ENCODE measurements at regions not wholly inside any gene's neighbourhood (a gene's known extent, or its start where the extent isn't known, plus 50 kb on each side); places are given as distances from the start of the nearest gene placed in this dataset.

DNA sequence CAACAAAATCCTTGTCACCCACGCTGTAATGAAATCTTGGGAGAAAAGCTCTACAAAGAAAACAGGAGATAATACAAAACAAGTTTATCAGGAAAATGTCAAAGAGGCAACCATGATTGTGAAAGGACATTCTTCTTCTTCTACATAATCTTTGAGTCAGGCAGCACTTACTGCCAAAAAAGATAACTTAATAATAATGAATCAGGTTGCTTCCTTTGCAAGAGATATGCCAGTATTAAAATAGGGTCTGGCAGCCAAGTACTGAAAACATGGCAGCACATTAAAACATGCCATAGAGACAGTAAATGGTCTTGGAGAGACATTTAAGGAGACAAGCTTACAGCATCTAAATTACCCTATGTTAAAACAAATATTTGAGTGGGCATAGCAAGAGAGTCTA, 1573.4 kb downstream of the EFNA5 start:
- Histone ChIP-seq H3K27me3 (no peaks in the 10 kb centered on the region), H3K27ac (no peak overlapping the region), H3K9me3 (no peaks in the 10 kb centered on the region), H3K4me3 (no peak overlapping the region), H3K36me3 (no peaks in the 10 kb centered on the region), H3K4me1 (no peaks in the 10 kb centered on the region)
- DNase-seq (no peak), ATAC-seq (no peak)
- no peak for TF ChIP-seq CTCF (IDR thresholded peaks at IDR 0.05)
- intact Hi-C loops (cut with DNase I): no loop called here

- no peaks in the 10 kb centered on the region for H3K9me3 ChIP-seq
- no peak overlapping the region for H3K4me3 ChIP-seq
- intact Hi-C loops (cut with DNase I): no loop called here
- DNase-seq (no peak), ATAC-seq (no peak)
- H3K27ac ChIP-seq: no peak overlapping the region
- no peaks in the 10 kb centered on the region for H3K27me3 ChIP-seq
- no peak for TF ChIP-seq CTCF (IDR thresholded peaks at IDR 0.05)
- no peaks in the 10 kb centered on the region for H3K4me1 ChIP-seq
- no peaks in the 10 kb centered on the region for H3K36me3 ChIP-seq
Measured at GRCh38 chr5:106094839-106095238, 1575.9 kb downstream of the EFNA5 start.

DNA sequence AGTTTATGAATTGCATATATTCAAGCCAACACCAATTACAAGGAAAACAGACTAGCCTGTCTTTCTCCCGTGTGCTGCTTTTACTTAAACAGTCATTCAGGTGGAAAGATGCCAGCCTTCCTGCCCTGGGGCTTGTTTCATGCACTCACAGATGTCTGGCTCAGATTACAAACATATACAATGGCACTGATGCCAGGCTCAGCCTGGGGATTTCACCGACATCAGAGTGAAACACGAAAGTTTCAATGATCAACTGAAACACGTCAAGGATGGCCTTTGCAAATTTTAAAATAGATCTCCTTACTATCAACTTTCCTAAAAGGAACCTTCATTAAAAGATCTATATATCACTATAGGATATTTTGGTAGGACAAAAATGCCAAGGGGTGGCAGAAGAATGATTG, 1576.5 kb downstream of the EFNA5 start:
- TF ChIP-seq CTCF (IDR thresholded peaks at IDR 0.05): no peak
- no peak for ATAC-seq
- no peak for DNase-seq
- H3K36me3 ChIP-seq: no peaks in the 10 kb centered on the region
- no peak overlapping the region for H3K27ac ChIP-seq
- H3K27me3 ChIP-seq: no peaks in the 10 kb centered on the region
- no peaks in the 10 kb centered on the region for H3K4me1 ChIP-seq
- no peak overlapping the region for H3K4me3 ChIP-seq
- intact Hi-C loops (cut with DNase I): no loop called here
- H3K9me3 ChIP-seq: no peaks in the 10 kb centered on the region

- H3K36me3 ChIP-seq: no peaks in the 10 kb centered on the region
- no peak for DNase-seq
- H3K4me3 ChIP-seq: no peak overlapping the region
- no peak overlapping the region for H3K27ac ChIP-seq
- no peak for ATAC-seq
- intact Hi-C loops (cut with DNase I): no loop called here
- H3K27me3 ChIP-seq: no peaks in the 10 kb centered on the region
- TF ChIP-seq CTCF (IDR thresholded peaks at IDR 0.05): no peak
- no peaks in the 10 kb centered on the region for H3K9me3 ChIP-seq
- no peaks in the 10 kb centered on the region for H3K4me1 ChIP-seq
Measured at GRCh38 chr5:106093134-106093533, 1577.6 kb downstream of the EFNA5 start.

- intact Hi-C loops (cut with DNase I): no loop called here
- Histone ChIP-seq H3K27ac (no peak overlapping the region), H3K4me3 (no peak overlapping the region), H3K36me3 (no peaks in the 10 kb centered on the region), H3K27me3 (no peaks in the 10 kb centered on the region), H3K9me3 (no peaks in the 10 kb centered on the region), H3K4me1 (no peaks in the 10 kb centered on the region)
- no peak for ATAC-seq
- TF ChIP-seq CTCF (IDR thresholded peaks at IDR 0.05): no peak
- DNase-seq: no peak
Measured at GRCh38 chr5:106092455-106092854, 1578.3 kb downstream of the EFNA5 start.

- ATAC-seq: no peak
- H3K4me3 ChIP-seq: no peak overlapping the region
- no peak for DNase-seq
- no peaks in the 10 kb centered on the region for H3K4me1 ChIP-seq
- H3K27ac ChIP-seq: no peak overlapping the region
- intact Hi-C loops (cut with DNase I): no loop called here
- no peak for TF ChIP-seq CTCF (IDR thresholded peaks at IDR 0.05)
- no peaks in the 10 kb centered on the region for H3K9me3 ChIP-seq
- no peaks in the 10 kb centered on the region for H3K27me3 ChIP-seq
- H3K36me3 ChIP-seq: no peaks in the 10 kb centered on the region
Measured at GRCh38 chr5:106089073-106089472, 1581.7 kb downstream of the EFNA5 start.
